ENCODE measurements at regions not wholly inside any gene's neighbourhood (a gene's known extent, or its start where the extent isn't known, plus 50 kb on each side); places are given as distances from the start of the nearest gene placed in this dataset.

DNA sequence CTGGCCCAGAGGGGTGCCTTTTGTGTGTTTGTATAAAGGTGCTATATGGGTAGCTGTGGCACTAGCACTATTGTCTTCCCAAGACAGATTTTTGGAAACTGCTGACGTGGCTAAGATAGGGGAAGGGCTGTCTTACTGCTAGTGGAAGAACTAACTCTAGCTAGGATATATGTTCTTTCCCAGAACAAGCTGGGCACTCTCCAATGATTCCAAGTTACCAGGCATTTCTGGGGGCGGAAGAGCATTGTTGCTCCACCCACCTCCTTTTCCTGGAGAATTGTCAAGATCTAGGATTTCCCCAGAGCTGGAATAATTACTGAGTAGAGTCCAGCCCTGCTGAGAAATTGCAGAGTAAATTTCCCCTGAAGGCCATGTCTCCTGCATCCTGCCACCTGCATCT, 408.3 kb downstream of the KLF5 start:
- WGBS, 3 donors: 50 to 73% (median 59%) methylated on average over 2 of the region's 2 CpGs

DNA sequence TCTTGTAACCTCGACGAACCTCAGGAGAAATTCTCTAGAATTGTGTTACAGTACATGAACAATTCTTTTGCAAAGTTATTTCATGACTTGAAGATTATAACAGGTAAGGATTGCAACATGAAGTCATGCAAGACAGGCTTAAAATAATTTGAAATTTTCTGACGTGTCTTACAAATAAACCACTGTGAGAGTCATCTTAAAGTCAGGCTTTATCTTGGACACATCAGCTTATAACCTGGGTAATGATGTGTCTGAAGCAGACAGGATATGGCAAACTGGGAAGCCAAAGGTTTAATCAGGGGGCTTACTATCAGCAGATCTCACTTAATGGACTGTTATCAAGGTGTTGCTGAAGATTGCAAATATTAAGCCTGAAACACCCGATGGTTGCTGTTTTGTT, 407.8 kb downstream of the KLF5 start:
- 70 to 87% (median 78%) methylated on average over 4 of the region's 4 CpGs for WGBS, 3 donors

More for the DNA sequence above, 408.3 kb downstream of the KLF5 start:
- H3K27ac ChIP-seq (ENCODE audit: low read depth, low read length): no peak overlapping the region

DNA sequence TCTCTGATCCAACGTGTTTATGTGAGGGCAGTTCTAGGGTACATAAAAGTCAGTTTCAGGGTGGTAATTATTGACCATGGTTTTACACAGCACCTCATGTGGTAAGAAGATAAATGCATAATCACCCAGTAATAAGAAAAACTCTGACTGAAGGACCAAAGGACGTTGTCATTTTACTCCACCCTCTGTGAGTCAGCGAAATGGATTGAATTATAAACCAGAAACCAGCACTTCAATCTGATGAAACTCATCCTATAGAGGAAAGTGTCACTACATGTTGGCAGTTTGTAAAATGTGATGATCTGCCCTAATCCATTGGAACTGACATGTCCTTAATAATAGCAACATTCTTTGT, 406.8 kb downstream of the KLF5 start:
- no peak overlapping the region for H3K27ac ChIP-seq (ENCODE audit: low read depth, low read length)
- WGBS, 3 donors: 44 to 52% (median 48%) methylated on average over 3 of the region's 3 CpGs

More for the DNA sequence above, 407.8 kb downstream of the KLF5 start:
- no peak overlapping the region for H3K27ac ChIP-seq (ENCODE audit: low read depth, low read length)

DNA sequence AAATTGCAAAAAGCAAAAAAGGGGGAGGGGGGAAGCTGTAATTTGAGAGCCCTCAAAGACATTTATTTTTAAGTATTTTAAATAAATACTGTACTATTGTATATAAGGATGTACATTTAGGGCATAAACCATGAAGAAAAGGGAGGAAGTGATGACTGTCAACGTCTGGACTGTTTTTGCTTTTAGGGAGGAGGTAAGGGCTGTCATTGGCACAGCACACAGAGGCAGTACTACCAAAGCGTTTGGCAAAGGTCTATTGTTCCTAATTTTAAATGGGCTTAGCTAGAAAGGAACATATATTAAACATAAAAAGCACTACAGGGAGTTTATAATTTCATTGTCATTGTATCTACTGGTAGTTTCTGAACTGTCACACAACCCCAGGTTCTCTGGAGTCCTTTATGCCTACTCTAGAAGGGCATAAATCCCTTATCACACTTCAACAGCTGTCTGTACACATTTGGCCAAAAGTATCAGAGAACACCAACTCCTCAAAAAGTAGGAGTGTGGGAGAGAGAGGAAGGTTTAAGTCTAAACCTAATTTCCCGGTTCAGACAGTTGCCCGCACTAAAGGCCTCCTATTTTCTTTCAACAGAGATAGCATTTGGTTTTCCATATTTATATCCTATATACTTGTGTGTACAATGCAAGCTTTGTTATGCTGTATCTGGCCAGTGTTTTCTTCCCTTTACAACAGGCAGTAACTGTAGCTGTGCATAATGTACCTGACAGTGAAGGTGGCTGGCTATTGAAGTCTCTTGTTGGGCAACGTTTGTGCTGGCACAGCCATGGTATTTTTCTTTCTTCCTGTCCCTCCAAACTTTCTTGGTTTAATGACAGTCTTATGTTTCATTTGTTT, 406.2 kb downstream of the KLF5 start:
- WGBS, 3 donors: 43 to 70% (median 53%) methylated on average over 5 of the region's 5 CpGs
- no peak overlapping the region for H3K27ac ChIP-seq (ENCODE audit: low read depth, low read length)

DNA sequence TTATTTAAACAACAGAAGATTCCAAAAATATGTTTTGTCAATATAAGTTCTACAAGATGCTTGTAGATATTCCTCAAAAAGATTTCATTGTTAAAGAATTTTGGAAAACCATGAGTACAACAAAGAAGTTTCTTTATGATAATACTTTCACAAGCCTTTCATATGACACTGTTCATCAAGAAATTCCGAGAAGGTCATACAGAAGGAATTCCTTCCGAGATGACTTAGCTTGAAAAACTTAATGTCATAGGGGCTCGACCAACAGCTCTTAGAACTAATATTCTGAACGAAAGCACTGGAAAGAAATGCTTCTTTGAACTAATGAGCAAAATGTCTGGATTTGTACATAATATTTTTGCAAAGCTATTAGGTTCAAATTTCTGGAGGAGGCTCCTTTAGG, 403.4 kb downstream of the KLF5 start:
- 80 to 83% (median 81%) methylated on average over 4 of the region's 4 CpGs for WGBS, 3 donors

DNA sequence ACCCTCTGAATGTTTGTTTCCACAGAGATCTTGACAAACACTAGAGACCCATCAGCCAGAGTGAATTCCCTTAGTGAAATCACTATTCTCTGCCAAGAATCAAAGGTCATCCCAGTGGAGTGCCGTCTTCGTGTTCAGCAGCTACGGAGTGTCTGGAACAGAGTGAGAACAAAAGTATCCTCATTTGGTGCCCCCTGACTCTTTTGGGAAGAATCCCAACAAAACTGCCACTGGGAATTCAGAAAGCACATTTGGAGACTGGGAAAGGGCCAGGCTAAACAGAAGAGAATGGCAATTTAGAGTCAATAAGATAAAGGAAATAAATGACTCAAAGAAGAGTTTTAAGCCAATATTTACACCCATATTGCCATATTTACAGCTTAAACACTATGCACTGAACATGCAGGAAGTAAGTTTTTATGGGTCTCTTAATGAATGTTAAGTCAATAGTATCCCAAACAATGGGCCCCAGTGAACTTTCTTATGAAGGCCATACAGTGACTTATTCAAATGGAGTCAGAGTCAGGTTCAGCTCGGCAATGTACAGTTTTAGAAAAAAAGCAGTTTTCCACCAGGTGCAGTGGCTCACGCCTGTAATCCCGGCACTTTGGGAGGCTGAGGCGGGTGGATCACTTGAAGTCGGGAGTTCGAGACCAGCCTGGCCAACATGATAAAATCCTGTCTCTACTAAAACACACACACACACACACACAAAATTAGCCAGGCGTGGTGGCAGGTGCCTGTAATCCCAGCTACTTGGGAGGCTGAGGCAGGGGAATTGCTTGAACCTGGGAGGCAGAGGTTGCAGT, 392.6 kb downstream of the KLF5 start:
- H3K27ac ChIP-seq (ENCODE audit: low read depth, low read length): no peak overlapping the region
- 52 to 79% (median 72%) methylated on average over 10 of the region's 10 CpGs for WGBS, 3 donors

More for the DNA sequence above, 403.4 kb downstream of the KLF5 start:
- H3K27ac ChIP-seq (ENCODE audit: low read depth, low read length): no peak overlapping the region

DNA sequence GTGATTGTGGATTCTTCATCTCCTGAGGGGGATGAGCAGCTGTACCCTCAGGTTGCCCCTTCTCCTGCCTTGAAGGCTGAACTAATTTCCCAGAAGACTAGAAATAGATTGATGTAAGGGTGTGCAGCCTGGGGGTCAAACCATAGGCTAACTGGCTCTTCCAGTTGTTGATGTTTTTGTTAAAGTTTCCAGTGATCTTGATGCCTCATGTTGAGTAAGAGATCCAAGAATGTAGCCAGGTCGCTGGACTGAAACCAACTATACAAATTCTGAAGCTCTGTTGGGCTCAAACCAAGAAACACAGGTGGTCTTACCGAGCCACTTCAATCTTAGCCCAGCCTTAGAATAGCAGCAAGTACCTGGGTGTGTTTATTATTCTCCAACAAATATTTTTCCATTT, 391.8 kb downstream of the KLF5 start:
- WGBS, 3 donors: 75 to 92% (median 77%) methylated on average over 2 of the region's 2 CpGs
- H3K27ac ChIP-seq (ENCODE audit: low read depth, low read length): no peak overlapping the region

DNA sequence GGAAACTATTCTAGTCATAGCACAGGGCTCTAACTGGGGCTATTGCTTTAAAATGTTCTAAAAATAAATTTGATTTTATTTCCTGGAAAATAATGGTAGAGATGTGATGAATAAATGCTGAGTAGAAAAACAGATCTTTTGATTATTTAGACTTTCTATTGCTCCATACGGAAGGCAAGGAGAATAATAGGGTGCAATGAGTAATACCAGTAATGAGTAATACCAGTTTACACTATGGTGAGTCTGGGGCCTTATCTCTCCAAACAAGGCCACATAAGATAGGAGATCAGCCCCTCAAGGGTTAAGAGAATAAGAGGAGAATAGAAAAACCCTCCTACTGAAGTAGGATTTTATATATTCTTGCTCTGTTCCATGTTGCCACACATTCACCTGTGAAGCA, 390.4 kb downstream of the KLF5 start:
- WGBS, 3 donors: 70 to 92% (median 76%) methylated on average over 1 of the region's 1 CpG
- H3K27ac ChIP-seq (ENCODE audit: low read depth, low read length): no peak overlapping the region

DNA sequence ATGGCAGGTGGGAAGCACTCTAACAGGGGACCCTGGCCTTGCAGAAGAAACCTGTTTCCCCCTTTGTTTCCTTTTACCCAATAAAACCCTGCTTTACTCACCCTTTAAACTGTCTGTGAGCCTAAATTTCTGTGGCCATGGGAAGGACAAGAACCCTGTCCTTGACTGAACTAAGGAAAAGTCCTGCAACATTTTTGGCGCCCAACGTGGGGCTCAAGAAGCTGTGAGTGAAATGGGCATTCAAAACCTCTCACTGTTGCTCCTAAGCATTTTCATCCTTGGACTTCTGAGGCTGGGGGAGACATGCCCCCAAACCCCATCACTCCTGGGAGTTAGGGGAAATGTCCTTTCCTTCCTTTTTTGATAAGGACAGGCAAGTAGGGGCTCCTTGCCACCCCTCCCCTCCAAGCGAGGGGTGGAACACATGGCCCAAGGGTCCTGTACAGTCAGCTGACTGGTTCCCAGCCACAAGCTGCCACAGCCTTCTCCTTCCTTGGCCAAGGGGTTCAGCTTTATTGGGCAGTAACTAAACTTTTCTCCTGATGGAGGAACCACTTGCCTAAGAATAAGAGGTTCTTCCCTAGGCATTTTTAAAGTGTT, 381.6 kb downstream of the KLF5 start:
- H3K27ac ChIP-seq (ENCODE audit: low read depth, low read length): no peak overlapping the region
- WGBS, 3 donors: 91 to 94% (median 92%) methylated on average over 3 of the region's 3 CpGs

DNA sequence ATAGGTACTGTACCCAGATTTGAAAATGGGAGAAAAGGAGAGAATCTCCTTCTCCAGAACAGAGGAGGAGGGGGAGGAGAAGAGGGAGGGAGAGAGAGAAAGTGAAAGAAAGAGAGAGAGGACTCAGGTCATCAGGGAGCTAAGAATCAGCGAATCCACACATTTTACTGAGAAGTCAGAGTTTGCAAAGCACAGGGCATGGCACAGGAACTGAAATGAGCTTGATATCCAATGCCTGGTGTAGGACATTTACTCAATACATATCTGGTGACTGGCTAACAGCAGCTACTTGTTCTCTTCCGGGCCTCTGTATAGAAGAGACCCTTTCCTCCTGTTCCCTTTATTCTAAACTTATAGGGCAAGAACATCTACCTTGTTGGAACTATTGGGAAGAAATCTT, 375.1 kb downstream of the KLF5 start:
- no peak overlapping the region for H3K27ac ChIP-seq (ENCODE audit: low read depth, low read length)
- WGBS, 3 donors: 78 to 85% (median 80%) methylated on average over 2 of the region's 2 CpGs

DNA sequence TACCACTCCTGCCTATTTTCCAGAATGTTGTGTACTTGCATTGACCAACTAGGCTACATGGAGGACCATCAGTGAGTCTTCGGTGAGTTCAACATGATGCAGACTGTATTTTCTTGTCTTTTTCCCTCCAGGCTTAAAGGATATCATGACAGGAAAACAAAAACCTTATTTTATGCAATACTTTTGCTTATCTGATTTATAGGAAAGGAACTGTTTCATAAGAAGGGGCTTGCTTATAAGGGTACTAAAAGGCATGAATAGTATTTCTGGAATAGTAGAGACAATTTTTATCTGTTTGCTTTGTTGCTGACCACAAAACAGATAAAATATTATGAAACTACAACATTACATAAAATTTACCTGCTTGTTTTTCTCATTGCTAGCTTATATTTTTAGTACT, 374.7 kb downstream of the KLF5 start:
- WGBS, 3 donors: 51 to 74% (median 52%) methylated on average over 1 of the region's 1 CpG
- H3K27ac ChIP-seq (ENCODE audit: low read depth, low read length): no peak overlapping the region

DNA sequence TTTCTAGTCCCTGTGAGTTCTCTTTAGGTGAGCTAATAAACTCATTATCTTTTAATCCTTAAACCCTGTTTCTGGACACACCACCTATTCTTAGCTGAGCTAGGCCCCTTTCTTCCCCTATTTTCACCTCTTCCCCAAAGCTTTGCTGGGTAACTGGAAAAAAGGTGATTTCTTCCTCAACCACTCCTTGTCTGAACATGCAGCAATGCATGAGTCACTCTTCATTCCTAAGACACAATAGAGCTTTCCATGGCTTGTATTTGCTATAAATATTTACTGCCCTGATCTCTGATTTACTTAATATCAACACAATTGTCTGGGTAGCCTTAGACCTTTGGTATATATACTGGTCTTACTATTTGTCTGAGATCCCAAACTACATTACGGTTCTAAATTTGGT, 370.9 kb downstream of the KLF5 start:
- no peak overlapping the region for H3K27ac ChIP-seq (ENCODE audit: low read depth, low read length)
- WGBS, 3 donors: 93 to 100% (median 94%) methylated on average over 1 of the region's 1 CpG

DNA sequence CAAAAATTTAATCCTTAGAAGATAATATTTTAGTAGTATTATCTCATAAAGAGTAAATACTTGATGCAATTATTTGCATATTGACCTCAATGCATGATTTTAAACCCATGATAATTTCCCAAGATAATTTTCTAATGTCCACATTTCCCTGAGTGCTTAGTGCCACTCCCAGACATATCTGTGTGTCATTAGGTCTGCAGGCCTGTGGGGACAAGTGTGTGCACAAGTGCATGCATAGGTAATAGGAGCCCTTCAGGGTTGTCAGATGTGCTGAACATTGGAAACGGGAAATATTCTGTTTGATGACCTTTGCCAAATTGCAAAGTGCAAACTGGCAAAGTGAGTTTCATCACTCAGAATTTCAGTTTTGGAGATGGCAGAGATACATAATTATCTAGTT, 369.9 kb downstream of the KLF5 start:
- 76 to 83% (median 81%) methylated on average over 1 of the region's 1 CpG for WGBS, 3 donors
- H3K27ac ChIP-seq (ENCODE audit: low read depth, low read length): no peak overlapping the region

DNA sequence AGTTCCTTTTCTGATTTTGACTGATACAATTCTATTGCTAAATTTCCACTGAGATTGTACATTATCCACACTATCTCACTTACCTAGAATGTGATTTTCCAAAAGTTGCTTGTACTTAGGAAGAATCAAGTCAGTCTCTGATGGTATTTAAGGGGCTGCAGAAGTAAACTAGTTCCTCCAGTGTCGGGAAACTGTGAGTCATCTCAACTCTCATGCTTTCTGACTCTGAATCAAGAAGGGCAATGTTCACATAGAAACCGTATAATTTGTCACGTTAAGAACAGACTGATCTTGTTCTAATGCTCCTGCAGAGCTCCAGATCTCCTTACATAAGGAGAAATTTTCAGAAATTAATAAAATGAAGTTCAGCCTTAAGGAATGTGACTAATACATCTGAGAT, 369.3 kb downstream of the KLF5 start:
- H3K27ac ChIP-seq (ENCODE audit: low read depth, low read length): no peak overlapping the region
- 42 to 52% (median 46%) methylated on average over 3 of the region's 3 CpGs for WGBS, 3 donors

DNA sequence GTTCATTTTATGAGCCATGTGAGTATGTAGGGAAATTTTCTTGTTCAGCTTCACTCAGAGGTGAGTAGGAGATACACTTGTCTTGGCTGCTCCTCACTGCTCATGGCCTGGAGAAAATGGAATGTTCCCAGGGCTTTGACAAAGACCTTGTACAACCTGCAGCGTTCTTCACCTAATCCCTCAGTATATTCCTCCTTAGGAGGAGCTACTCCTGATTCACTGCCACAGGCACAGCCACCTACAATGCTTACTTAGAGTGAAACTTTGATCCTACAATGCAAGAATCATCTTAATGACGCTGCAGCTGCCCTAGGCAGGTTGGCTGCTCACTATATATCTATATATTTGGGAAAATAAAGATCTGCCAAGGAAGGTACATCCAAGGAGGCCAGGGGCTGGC, 364.2 kb downstream of the KLF5 start:
- no peak overlapping the region for H3K27ac ChIP-seq (ENCODE audit: low read depth, low read length)
- 80 to 88% (median 86%) methylated on average over 2 of the region's 2 CpGs for WGBS, 3 donors

DNA sequence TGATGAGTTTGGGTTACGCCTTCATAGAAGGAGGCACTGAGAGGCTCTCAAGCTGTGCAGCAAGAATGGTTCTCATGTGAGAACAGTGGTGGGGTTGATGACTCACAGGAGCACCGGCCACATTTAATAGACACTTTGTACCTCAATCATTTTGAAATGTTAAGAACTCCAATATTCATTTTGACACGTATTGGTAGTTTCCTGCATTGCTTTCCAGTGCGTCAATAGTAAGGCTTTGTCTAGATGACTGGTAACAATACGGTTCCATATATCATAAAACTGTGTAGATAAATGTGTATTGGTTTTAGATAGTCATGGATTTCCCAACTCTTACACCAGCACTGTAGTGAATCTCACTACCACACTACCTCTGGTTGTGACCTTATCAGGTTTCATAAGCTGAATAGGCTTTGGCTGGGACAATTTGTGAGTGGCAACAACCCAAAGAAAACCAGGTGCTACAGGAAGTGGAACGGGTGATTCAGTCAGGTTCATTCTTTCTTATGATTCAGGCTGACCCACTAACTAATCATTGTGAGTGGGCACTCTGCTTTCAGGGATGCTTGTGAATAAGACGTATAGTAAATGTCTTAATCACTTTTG, 362.6 kb downstream of the KLF5 start:
- WGBS, 3 donors: 71 to 89% (median 82%) methylated on average over 7 of the region's 7 CpGs
- no peak overlapping the region for H3K27ac ChIP-seq (ENCODE audit: low read depth, low read length)

DNA sequence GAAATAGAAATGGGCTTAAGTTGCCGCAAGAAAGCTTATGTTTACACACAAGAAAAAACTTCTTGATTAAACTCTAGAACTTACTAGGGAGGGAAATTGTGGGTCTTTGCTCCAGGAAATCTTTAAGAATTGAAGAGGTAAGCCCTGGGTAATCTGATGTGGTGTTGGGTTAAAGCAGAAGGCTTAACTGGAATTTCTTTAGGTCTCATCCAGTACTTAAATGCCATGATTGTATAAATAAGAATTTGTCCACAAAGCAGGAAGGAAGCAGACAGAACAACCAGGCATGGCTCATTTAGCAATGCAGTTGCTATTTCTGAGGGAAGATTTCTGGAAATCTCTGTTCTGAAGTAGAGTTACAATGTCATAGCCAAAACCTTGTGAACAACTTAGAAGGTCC, 360.4 kb downstream of the KLF5 start:
- 71 to 98% (median 92%) methylated on average over 1 of the region's 1 CpG for WGBS, 3 donors
- no peak overlapping the region for H3K27ac ChIP-seq (ENCODE audit: low read depth, low read length)

DNA sequence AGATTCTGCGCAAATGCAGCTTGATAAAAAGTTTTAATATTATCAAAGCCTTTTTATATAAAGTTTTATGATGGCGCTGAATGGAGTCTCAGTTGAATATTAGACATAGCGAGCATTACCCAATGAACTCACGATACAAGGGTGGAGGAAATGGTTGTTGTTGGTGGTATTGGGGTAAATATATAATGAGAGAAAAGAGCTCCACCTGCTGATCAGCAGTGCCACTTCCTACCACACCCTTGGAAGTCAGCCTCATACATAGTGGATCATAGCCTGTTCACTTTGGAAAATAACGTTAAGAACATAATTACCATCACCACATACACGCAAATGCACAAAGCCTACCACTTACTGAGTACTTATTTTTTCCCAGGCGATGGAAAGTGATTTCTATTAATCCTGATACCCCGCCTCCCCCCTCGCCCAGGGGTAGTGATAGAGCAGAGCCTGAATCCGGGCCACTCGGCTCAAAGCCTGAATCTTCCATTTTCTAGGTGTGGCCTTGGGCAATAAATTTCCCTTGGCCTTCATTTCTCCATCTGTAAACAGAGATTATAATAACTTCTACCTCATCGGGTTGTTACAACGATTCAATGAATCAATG, 358.3 kb downstream of the KLF5 start:
- no peak overlapping the region for H3K27ac ChIP-seq (ENCODE audit: low read depth, low read length)
- 76 to 92% (median 91%) methylated on average over 13 of the region's 13 CpGs for WGBS, 3 donors

DNA sequence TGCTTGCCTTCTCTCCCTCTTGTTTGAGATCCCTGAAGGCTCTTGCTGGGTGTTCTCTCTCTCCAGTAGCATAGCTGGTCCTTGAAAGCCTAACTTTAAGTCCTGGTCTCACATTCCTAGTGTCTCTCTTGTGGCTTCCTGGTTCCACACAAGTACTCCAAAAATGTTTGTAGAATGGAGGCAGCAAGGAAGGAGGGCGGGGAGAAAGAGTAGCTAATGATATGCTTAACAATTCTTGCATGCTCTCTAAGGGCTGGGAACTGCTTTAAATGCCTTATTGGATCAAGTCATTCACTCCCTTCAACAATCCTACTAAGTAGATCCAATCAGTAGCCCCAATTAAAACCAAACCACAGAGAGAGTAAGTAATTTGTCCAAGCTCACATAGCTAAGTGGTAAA, 357.3 kb downstream of the KLF5 start:
- WGBS, 3 donors: 74 to 95% (median 94%) methylated on average over 1 of the region's 1 CpG
- no peak overlapping the region for H3K27ac ChIP-seq (ENCODE audit: low read depth, low read length)

Data from adipose tissue (tissue), 3 donors.